HG03378 (cell line): ENCODE measurements at regions not wholly inside any gene's neighbourhood (a gene's known extent, or its start where the extent isn't known, plus 50 kb on each side); places are given as distances from the start of the nearest gene placed in this dataset.
"Not testable (repeated sequence)": the region's sequence is repeated elsewhere in the genome, so short reads cannot be mapped to it uniquely, and the experiment has no call there.

Experiments used
- ATAC-seq: cut with Tn5 transposase; IDR thresholded peaks from one replicate; pipeline ENCODE4 v1.9.1; 2021; ENCODE audit warnings: mild to moderate bottlenecking, moderate library complexity; ENCODE audit not compliant: unreplicated experiment

- ATAC-seq: no peak
Observed at GRCh38 chr13:22770891-22771290, 409.9 kb upstream of the SGCG start.

- no peak for ATAC-seq
Observed at GRCh38 chr13:22773465-22773864, 407.3 kb upstream of the SGCG start.

GRCh38 chr13:22776394-22777186 lies 404.2 kb upstream of the SGCG start:
- ATAC-seq: no peak

GRCh38 chr13:22777207-22777606 lies 403.6 kb upstream of the SGCG start:
- ATAC-seq: no peak

- ATAC-seq: no peak
Observed at GRCh38 chr13:22789027-22789593, 391.7 kb upstream of the SGCG start.

- ATAC-seq: no peak
Observed at GRCh38 chr13:22789916-22790315, 390.9 kb upstream of the SGCG start.

GRCh38 chr13:22793598-22794134 lies 387.1 kb upstream of the SGCG start:
- no peak for ATAC-seq

- no peak for ATAC-seq
Observed at GRCh38 chr13:22800526-22801401, 380.0 kb upstream of the SGCG start.

GRCh38 chr13:22801402-22802003 lies 379.3 kb upstream of the SGCG start:
- ATAC-seq: no peak

- no peak for ATAC-seq
Observed at GRCh38 chr13:22812793-22813192, 368.0 kb upstream of the SGCG start.

GRCh38 chr13:22813531-22814377 lies 367.0 kb upstream of the SGCG start:
- ATAC-seq: not testable (repeated sequence)

- not testable (repeated sequence) for ATAC-seq
Observed at GRCh38 chr13:22814433-22814832, 366.3 kb upstream of the SGCG start.

GRCh38 chr13:22821589-22821988 lies 359.2 kb upstream of the SGCG start:
- ATAC-seq: no peak

GRCh38 chr13:22825186-22825585 lies 355.6 kb upstream of the SGCG start:
- ATAC-seq: no peak

GRCh38 chr13:22828081-22828480 lies 352.7 kb upstream of the SGCG start:
- peak; percentile 58 for ATAC-seq

- no peak for ATAC-seq
Observed at GRCh38 chr13:22836475-22836874, 344.3 kb upstream of the SGCG start.

GRCh38 chr13:22837980-22838647 lies 342.7 kb upstream of the SGCG start:
- no peak for ATAC-seq

- ATAC-seq: no peak
Observed at GRCh38 chr13:22839603-22840530, 340.9 kb upstream of the SGCG start.
